Uterus (tissue), 3 donors: ENCODE measurements at regions not wholly inside any gene's neighbourhood (a gene's known extent, or its start where the extent isn't known, plus 50 kb on each side); places are given as distances from the start of the nearest gene placed in this dataset.

ENCODE experiments used
- DNase-seq, 2 donors: peaks; one replicate each; pipeline ENCODE4 v3.0.0-alpha.2; 2019 to 2020
- H3K27ac ChIP-seq, 2 donors: fragments of 200-600 bp; sonication (generic); 1 replicate in 1 of 2; 2 replicates in 1 of 2; pipeline ENCODE4 v1.5.1; 2016 to 2018
- H3K27me3 ChIP-seq, 2 donors: fragments of 200-600 bp; sonication (generic); one replicate each; pipeline ENCODE4 v1.5.1; 2018 to 2019; ENCODE audit warnings: control low read depth in 1 of 2
- H3K36me3 ChIP-seq, 2 donors: fragments of 200-600 bp; sonication (generic); one replicate each; pipeline ENCODE4 v1.5.1; 2019; ENCODE audit warnings: control low read depth in 1 of 2
- H3K4me1 ChIP-seq, 2 donors: fragments of 200-600 bp; sonication (generic); one replicate each; pipeline ENCODE4 v1.5.1; 2018 to 2019; ENCODE audit warnings: control low read depth in 1 of 2
- H3K4me3 ChIP-seq, 2 donors: fragments of 200-600 bp; sonication (generic); 1 replicate in 1 of 2; 2 replicates in 1 of 2; pipeline ENCODE4 v1.5.1; 2018 to 2019; ENCODE audit warnings: mild to moderate bottlenecking in 1 of 2
- H3K9me3 ChIP-seq, 2 donors: fragments of 200-600 bp; sonication (generic); one replicate each; pipeline ENCODE4 v1.5.1; 2019; ENCODE audit warnings: control low read depth in 1 of 2
- CTCF ChIP-seq, 4 experiments: fragments of 200-600 bp in 2 of 4; fragments of 450-650 bp in 2 of 4; sonication (generic) in 2 of 4; IDR thresholded peaks; one replicate each; pipeline ENCODE4 v1.5.1; 2016 to 2019; ENCODE audit warnings: antibody characterized with exemption in 4 of 4, mild to moderate bottlenecking in 2 of 4, moderate library complexity in 1 of 4
- POLR2A ChIP-seq, 2 donors: fragments of 450-650 bp; IDR thresholded peaks; one replicate each; pipeline ENCODE4 v1.6.1; 2016; ENCODE audit warnings: antibody characterized with exemption in 2 of 2, mild to moderate bottlenecking in 1 of 2, moderate library complexity in 1 of 2
- intact Hi-C: fragments of 100-400 bp; cut with DNase I; formaldehyde crosslinking; loops from one replicate; pipeline ENCODE4 v1.15.1; 2023; ENCODE audit warnings: low total_unique reads
- donor health status: DM: yes; HTN: yes; CAD: no.

GRCh38 chr2:37477921-37478320 is 133.5 kb downstream of the QPCT start:
- Histone ChIP-seq H3K9me3 (no peaks in the 10 kb centered on the region), H3K4me3 (no peak overlapping the region), H3K27me3 (no peaks in the 10 kb centered on the region), H3K4me1 (no peaks in the 10 kb centered on the region), H3K36me3 (no peaks in the 10 kb centered on the region), H3K27ac (no peak overlapping the region)
- DNase-seq, result no peak
- TF ChIP-seq POLR2A (IDR thresholded peaks at IDR 0.05) (no peak), CTCF (IDR thresholded peaks at IDR 0.05) (no peak)
- intact Hi-C loops, result no loop called here

- TF ChIP-seq POLR2A (IDR thresholded peaks at IDR 0.05) (no peak), CTCF (IDR thresholded peaks at IDR 0.05) (no peak)
- H3K36me3 ChIP-seq, result no peaks in the 10 kb centered on the region
- H3K27me3 ChIP-seq, result no peaks in the 10 kb centered on the region
- H3K4me3 ChIP-seq, result no peak overlapping the region
- intact Hi-C loops, result no loop called here
- H3K9me3 ChIP-seq, result no peaks in the 10 kb centered on the region
- no peaks in the 10 kb centered on the region for H3K4me1 ChIP-seq
- H3K27ac ChIP-seq, result no peak overlapping the region
- DNase-seq, result no peak
These were observed 136.8 kb downstream of the QPCT start for GRCh38 chr2:37481244-37481643.

GRCh38 chr2:37489041-37489456 is 144.6 kb downstream of the QPCT start:
- Histone ChIP-seq H3K9me3 (no peaks in the 10 kb centered on the region), H3K27ac (no peak overlapping the region), H3K4me3 (no peak overlapping the region), H3K27me3 (no peaks in the 10 kb centered on the region), H3K36me3 (no peaks in the 10 kb centered on the region), H3K4me1 (no peaks in the 10 kb centered on the region)
- DNase-seq, result no peak
- intact Hi-C loops, result no loop called here
- TF ChIP-seq POLR2A (IDR thresholded peaks at IDR 0.05) (no peak), CTCF (IDR thresholded peaks at IDR 0.05) (no peak)

- no peaks in the 10 kb centered on the region for H3K4me1 ChIP-seq
- no peak for TF ChIP-seq POLR2A (IDR thresholded peaks at IDR 0.05)
- no peak for TF ChIP-seq CTCF (IDR thresholded peaks at IDR 0.05)
- no peaks in the 10 kb centered on the region for H3K27me3 ChIP-seq
- no peak overlapping the region for H3K4me3 ChIP-seq
- H3K9me3 ChIP-seq, result no peaks in the 10 kb centered on the region
- no peaks in the 10 kb centered on the region for H3K36me3 ChIP-seq
- DNase-seq, result no peak
- no peak overlapping the region for H3K27ac ChIP-seq
- intact Hi-C loops, result no loop called here
These were observed 145.1 kb downstream of the QPCT start for GRCh38 chr2:37489536-37489935.

- no peak for TF ChIP-seq POLR2A (IDR thresholded peaks at IDR 0.05)
- Histone ChIP-seq H3K4me3 (no peak overlapping the region), H3K4me1 (no peaks in the 10 kb centered on the region), H3K27ac (no peak overlapping the region), H3K9me3 (no peaks in the 10 kb centered on the region), H3K36me3 (no peaks in the 10 kb centered on the region), H3K27me3 (no peaks in the 10 kb centered on the region)
- no peak for DNase-seq
- intact Hi-C loops, result no loop called here
These were observed 149.0 kb downstream of the QPCT start for GRCh38 chr2:37493425-37493824.

GRCh38 chr2:37499113-37499512 is 154.7 kb downstream of the QPCT start:
- Histone ChIP-seq H3K4me1 (no peaks in the 10 kb centered on the region), H3K4me3 (no peak overlapping the region), H3K36me3 (no peaks in the 10 kb centered on the region), H3K27ac (no peak overlapping the region), H3K27me3 (no peaks in the 10 kb centered on the region), H3K9me3 (no peaks in the 10 kb centered on the region)
- DNase-seq, result no peak
- TF ChIP-seq POLR2A (IDR thresholded peaks at IDR 0.05) (no peak), CTCF (IDR thresholded peaks at IDR 0.05) (no peak)
- intact Hi-C loops, result no loop called here
